ENCODE measurements at regions not wholly inside any gene's neighbourhood (a gene's known extent, or its start where the extent isn't known, plus 50 kb on each side); places are given as distances from the start of the nearest gene placed in this dataset.

GRCh38 chr2:100718065-100718629, 101.8 kb upstream of the NPAS2 start:
- no peaks in the 10 kb centered on the region for H3K4me1 Mint-ChIP-seq (ENCODE audit: low read depth)
- no peaks in the 10 kb centered on the region for H3K36me3 Mint-ChIP-seq (ENCODE audit: low read depth)
- peaks cover 0 to 3% of the 10 kb centered on the region in 2 experiments for H3K9me3 ChIP-seq (ENCODE audit: control insufficient read depth in 1 of 2, insufficient read depth in 1 of 2, low read length in 2 of 2)
- no peak overlapping the region for H3K4me3 Mint-ChIP-seq
- ChIA-PET POLR2A (no interaction called here), CTCF (no interaction called here)
- ATAC-seq (ENCODE audit: poor library complexity) (no peak), DNase-seq (no peak)
- H3K27ac Mint-ChIP-seq: no peak overlapping the region
- no peaks in the 10 kb centered on the region for H3K27me3 ChIP-seq (ENCODE audit: control insufficient read depth in 1 of 2, insufficient read depth in 2 of 2, low read length in 2 of 2)
- no peaks in the 10 kb centered on the region for H3K4me1 ChIP-seq (ENCODE audit: insufficient read depth, low read length)
- H3K36me3 ChIP-seq (ENCODE audit: insufficient read depth, low read length): no peaks in the 10 kb centered on the region
- H3K4me3 ChIP-seq (ENCODE audit: low read length): no peak overlapping the region
- no peak for TF ChIP-seq CTCF (IDR thresholded peaks at IDR 0.05)
- no peaks in the 10 kb centered on the region for H3K27me3 Mint-ChIP-seq
- no peak overlapping the region for H3K27ac ChIP-seq (ENCODE audit: low read depth in 1 of 2, low read length in 2 of 2)
- intact Hi-C loops (cut with DNase I, micrococcal nuclease): no loop called here
- H3K9me3 Mint-ChIP-seq: no peaks in the 10 kb centered on the region

GRCh38 chr2:100720445-100720844, 99.5 kb upstream of the NPAS2 start:
- DNase-seq (no peak), ATAC-seq (ENCODE audit: poor library complexity) (no peak)
- Histone ChIP-seq H3K27me3 (ENCODE audit: control insufficient read depth in 1 of 2, insufficient read depth in 2 of 2, low read length in 2 of 2) (no peaks in the 10 kb centered on the region), H3K9me3 (ENCODE audit: control insufficient read depth in 1 of 2, insufficient read depth in 1 of 2, low read length in 2 of 2) (peaks cover 0 to 6% of the 10 kb centered on the region in 2 experiments), H3K27ac (ENCODE audit: low read depth in 1 of 2, low read length in 2 of 2) (no peak overlapping the region), H3K4me3 (ENCODE audit: low read length) (no peak overlapping the region), H3K36me3 (ENCODE audit: insufficient read depth, low read length) (no peaks in the 10 kb centered on the region), H3K4me1 (ENCODE audit: insufficient read depth, low read length) (no peaks in the 10 kb centered on the region)
- TF ChIP-seq CTCF (IDR thresholded peaks at IDR 0.05): no peak
- Mint-ChIP-seq H3K27me3 (no peaks in the 10 kb centered on the region), H3K36me3 (ENCODE audit: low read depth) (no peaks in the 10 kb centered on the region), H3K9me3 (no peaks in the 10 kb centered on the region), H3K4me1 (ENCODE audit: low read depth) (no peaks in the 10 kb centered on the region), H3K27ac (no peak overlapping the region), H3K4me3 (no peak overlapping the region)
- intact Hi-C loops (cut with DNase I, micrococcal nuclease): no loop called here
- ChIA-PET POLR2A (interaction anchor here (1.0 kb wide), 1 partner anchor 15 kb away, joined by 3 read pairs; no protein-coding TSS in a partner anchor), CTCF (no interaction called here)

GRCh38 chr2:100721693-100722092, 98.2 kb upstream of the NPAS2 start:
- ChIA-PET POLR2A (no interaction called here), CTCF (no interaction called here)
- Histone ChIP-seq H3K9me3 (ENCODE audit: control insufficient read depth in 1 of 2, insufficient read depth in 1 of 2, low read length in 2 of 2) (peaks cover 0 to 6% of the 10 kb centered on the region in 2 experiments), H3K27me3 (ENCODE audit: control insufficient read depth in 1 of 2, insufficient read depth in 2 of 2, low read length in 2 of 2) (no peaks in the 10 kb centered on the region), H3K36me3 (ENCODE audit: insufficient read depth, low read length) (no peaks in the 10 kb centered on the region), H3K27ac (ENCODE audit: low read depth in 1 of 2, low read length in 2 of 2) (no peak overlapping the region), H3K4me1 (ENCODE audit: insufficient read depth, low read length) (no peaks in the 10 kb centered on the region), H3K4me3 (ENCODE audit: low read length) (no peak overlapping the region)
- TF ChIP-seq CTCF (IDR thresholded peaks at IDR 0.05): no peak
- Mint-ChIP-seq H3K9me3 (no peaks in the 10 kb centered on the region), H3K27ac (no peak overlapping the region), H3K4me1 (ENCODE audit: low read depth) (no peaks in the 10 kb centered on the region), H3K27me3 (peaks cover 2% of the 10 kb centered on the region), H3K36me3 (ENCODE audit: low read depth) (no peaks in the 10 kb centered on the region), H3K4me3 (no peak overlapping the region)
- no peak for DNase-seq
- no peak for ATAC-seq (ENCODE audit: poor library complexity)
- intact Hi-C loops (cut with DNase I, micrococcal nuclease): no loop called here
